Gastrocnemius medialis (tissue), 4 donors: ENCODE measurements at regions not wholly inside any gene's neighbourhood (a gene's known extent, or its start where the extent isn't known, plus 50 kb on each side); places are given as distances from the start of the nearest gene placed in this dataset.

ENCODE experiments used
- ATAC-seq, 2 donors: fragments of 150-250 bp; one replicate each; pipeline ENCODE4 v1.9.1; 2016
- DNase-seq, 2 donors: peaks; one replicate each; pipeline ENCODE4 v3.0.0-alpha.2; 2019
- H3K27ac ChIP-seq, 4 donors: fragments of 200-600 bp; sonication (generic); 1 replicate in 1 of 4; 2 replicates in 3 of 4; pipeline ENCODE4 v1.5.1; 2016 to 2018; ENCODE audit warnings: mild to moderate bottlenecking in 2 of 4, moderate library complexity in 1 of 4
- H3K27me3 ChIP-seq, 3 donors: fragments of 200-600 bp; sonication (generic) in 2 of 3; 1 replicate in 1 of 3; 2 replicates in 2 of 3; pipeline versions ENCODE4 v1.5.1 to v1.6.0; 2016 to 2019; ENCODE audit warnings: mild to moderate bottlenecking in 1 of 3, moderate library complexity in 1 of 3
- H3K36me3 ChIP-seq, 2 donors: fragments of 200-600 bp; sonication (generic) in 1 of 2; one replicate each; pipeline ENCODE4 v1.5.1; 2017 to 2018
- H3K4me1 ChIP-seq, 2 donors: fragments of 200-600 bp; sonication (generic) in 1 of 2; one replicate each; pipeline ENCODE4 v1.5.1; 2016 to 2017; ENCODE audit warnings: mild to moderate bottlenecking in 2 of 2
- H3K4me3 ChIP-seq, 4 donors: fragments of 200-600 bp; sonication (generic) in 3 of 4; 1 replicate in 1 of 4; 2 replicates in 3 of 4; pipeline ENCODE4 v1.5.1; 2016 to 2019; ENCODE audit warnings: mild to moderate bottlenecking in 2 of 4
- H3K9me3 ChIP-seq, 3 donors: fragments of 200-600 bp; sonication (generic) in 2 of 3; 1 replicate in 1 of 3; 2 replicates in 2 of 3; pipeline ENCODE4 v1.5.1; 2016 to 2019
- POLR2A ChIP-seq, 2 donors: fragments of 450-650 bp; IDR thresholded peaks; one replicate each; pipeline ENCODE4 v1.6.1; 2017; ENCODE audit warnings: antibody characterized with exemption in 2 of 2, mild to moderate bottlenecking in 2 of 2, moderate library complexity in 2 of 2
- in situ Hi-C, 4 donors: fragments of 200-750 bp; cut with MboI; loops; one replicate each; pipeline versions ENCODE4 v1.15.0 to v1.8.0; 2017; ENCODE audit warnings: low sequenced_read_pairs in 4 of 4
- intact Hi-C: fragments of 100-400 bp; cut with DNase I; formaldehyde crosslinking; loops from one replicate; pipeline ENCODE4 v1.15.1; 2023; ENCODE audit warnings: low total_unique reads
- TF ChIP-seq, protein P1 (sequence below), 5 experiments: fragments of 450-650 bp in 3 of 5; fragments of 200-600 bp in 2 of 5; sonication (generic) in 2 of 5; IDR thresholded peaks in 4 of 5; conservative IDR thresholded peaks in 1 of 5; 1 replicate in 4 of 5; 2 replicates in 1 of 5; pipeline ENCODE4 v1.5.1; 2016 to 2019; ENCODE audit warnings: antibody characterized with exemption in 5 of 5, mild to moderate bottlenecking in 3 of 5, moderate library complexity in 3 of 5

- ATAC-seq (peak; percentile 46 to 80), DNase-seq (no peak)
- Histone ChIP-seq H3K4me1 (peaks cover 11 to 24% of the 10 kb centered on the region in 2 donors), H3K9me3 (no peaks in the 10 kb centered on the region), H3K36me3 (no peaks in the 10 kb centered on the region), H3K27ac (no peak overlapping the region), H3K4me3 (no peak overlapping the region), H3K27me3 (no peaks in the 10 kb centered on the region)
- in situ Hi-C loops: no loop called here
- intact Hi-C loops: no loop called here
- TF ChIP-seq, protein P1, sequence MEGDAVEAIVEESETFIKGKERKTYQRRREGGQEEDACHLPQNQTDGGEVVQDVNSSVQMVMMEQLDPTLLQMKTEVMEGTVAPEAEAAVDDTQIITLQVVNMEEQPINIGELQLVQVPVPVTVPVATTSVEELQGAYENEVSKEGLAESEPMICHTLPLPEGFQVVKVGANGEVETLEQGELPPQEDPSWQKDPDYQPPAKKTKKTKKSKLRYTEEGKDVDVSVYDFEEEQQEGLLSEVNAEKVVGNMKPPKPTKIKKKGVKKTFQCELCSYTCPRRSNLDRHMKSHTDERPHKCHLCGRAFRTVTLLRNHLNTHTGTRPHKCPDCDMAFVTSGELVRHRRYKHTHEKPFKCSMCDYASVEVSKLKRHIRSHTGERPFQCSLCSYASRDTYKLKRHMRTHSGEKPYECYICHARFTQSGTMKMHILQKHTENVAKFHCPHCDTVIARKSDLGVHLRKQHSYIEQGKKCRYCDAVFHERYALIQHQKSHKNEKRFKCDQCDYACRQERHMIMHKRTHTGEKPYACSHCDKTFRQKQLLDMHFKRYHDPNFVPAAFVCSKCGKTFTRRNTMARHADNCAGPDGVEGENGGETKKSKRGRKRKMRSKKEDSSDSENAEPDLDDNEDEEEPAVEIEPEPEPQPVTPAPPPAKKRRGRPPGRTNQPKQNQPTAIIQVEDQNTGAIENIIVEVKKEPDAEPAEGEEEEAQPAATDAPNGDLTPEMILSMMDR (IDR thresholded peaks at IDR 0.05 in 4 of 5, conservative IDR thresholded peaks at IDR 0.05 in 1 of 5): no peak
- TF ChIP-seq POLR2A (IDR thresholded peaks at IDR 0.05): no peak
These were observed 99.2 kb upstream of the PALMD start for GRCh38 chr1:99546432-99547416.

- peak overlapping the region in 1 of 4 donors; percentile 31 for H3K27ac ChIP-seq
- intact Hi-C loops: no loop called here
- no peaks in the 10 kb centered on the region for H3K36me3 ChIP-seq
- no peak for TF ChIP-seq POLR2A (IDR thresholded peaks at IDR 0.05)
- TF ChIP-seq, protein P1 (IDR thresholded peaks at IDR 0.05 in 4 of 5, conservative IDR thresholded peaks at IDR 0.05 in 1 of 5): no peak
- peaks cover 11 to 24% of the 10 kb centered on the region in 2 donors for H3K4me1 ChIP-seq
- no peaks in the 10 kb centered on the region for H3K27me3 ChIP-seq
- ATAC-seq: peak; percentile 30 to 61
- H3K4me3 ChIP-seq: no peak overlapping the region
- in situ Hi-C loops: no loop called here
- peak; percentile 4 to 14 for DNase-seq
- no peaks in the 10 kb centered on the region for H3K9me3 ChIP-seq
These were observed 96.8 kb upstream of the PALMD start for GRCh38 chr1:99548943-99549605.

GRCh38 chr1:99550198-99550597, 95.7 kb upstream of the PALMD start:
- Histone ChIP-seq H3K4me3 (no peak overlapping the region), H3K36me3 (no peaks in the 10 kb centered on the region), H3K9me3 (no peaks in the 10 kb centered on the region), H3K4me1 (peaks cover 11 to 20% of the 10 kb centered on the region in 2 donors), H3K27me3 (no peaks in the 10 kb centered on the region), H3K27ac (no peak overlapping the region)
- TF ChIP-seq, protein P1 (IDR thresholded peaks at IDR 0.05 in 4 of 5, conservative IDR thresholded peaks at IDR 0.05 in 1 of 5): no peak
- TF ChIP-seq POLR2A (IDR thresholded peaks at IDR 0.05): no peak
- in situ Hi-C loops (no loop called here), intact Hi-C loops (no loop called here)
- DNase-seq (no peak), ATAC-seq (no peak)

DNA sequence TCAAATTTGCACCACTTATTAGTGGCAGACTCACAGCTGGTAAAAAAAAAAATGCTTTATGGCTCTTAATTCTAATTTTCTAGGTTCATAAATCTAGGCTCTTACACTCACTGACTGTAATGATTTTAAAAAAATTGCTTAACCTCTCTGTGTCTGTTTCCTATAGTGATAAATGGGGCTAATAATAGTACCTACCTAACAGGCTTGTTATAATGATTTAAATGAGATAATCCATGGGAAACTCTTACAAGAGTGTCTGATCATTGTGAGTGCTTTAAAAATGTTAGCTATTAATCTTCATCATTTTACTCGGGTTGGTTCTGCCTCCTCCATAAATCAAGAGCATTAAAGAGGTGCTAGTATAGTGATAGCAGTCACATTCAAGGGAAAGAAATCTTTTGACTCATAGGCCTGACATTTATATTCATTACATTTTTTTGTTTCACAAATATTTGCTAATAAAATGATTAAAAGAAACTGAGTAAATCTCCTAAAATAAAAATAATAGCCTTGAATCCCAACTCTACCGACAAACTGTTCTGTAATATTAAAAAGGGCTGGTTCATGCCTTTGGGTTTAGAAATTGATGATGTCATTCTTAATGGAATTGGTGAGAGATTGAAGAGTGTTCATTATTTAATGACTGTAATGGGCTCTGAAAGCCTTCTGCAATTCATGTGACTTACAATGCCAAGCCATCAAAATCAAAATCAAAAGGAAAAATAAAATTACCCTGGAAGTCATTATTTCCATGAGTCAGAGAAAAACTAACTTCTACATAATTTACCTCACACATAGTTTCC, 93.9 kb upstream of the PALMD start:
- ATAC-seq: no peak
- no peak for TF ChIP-seq POLR2A (IDR thresholded peaks at IDR 0.05)
- TF ChIP-seq, protein P1 (IDR thresholded peaks at IDR 0.05 in 4 of 5, conservative IDR thresholded peaks at IDR 0.05 in 1 of 5): no peak
- Histone ChIP-seq H3K9me3 (no peaks in the 10 kb centered on the region), H3K4me3 (no peak overlapping the region), H3K27ac (no peak overlapping the region), H3K27me3 (no peaks in the 10 kb centered on the region), H3K4me1 (peaks cover 11 to 14% of the 10 kb centered on the region in 2 donors), H3K36me3 (no peaks in the 10 kb centered on the region)
- no peak for DNase-seq
- in situ Hi-C loops: no loop called here
- intact Hi-C loops: no loop called here
